Endothelial cell of umbilical vein (primary cell): ENCODE measurements at regions not wholly inside any gene's neighbourhood (a gene's known extent, or its start where the extent isn't known, plus 50 kb on each side); places are given as distances from the start of the nearest gene placed in this dataset.

ENCODE experiments used
- BruUV-seq: library from RNA; stranded (reverse); fragments of 400-500 nt; replicated peaks from 2 replicates; lab custom pipeline; 2021; lab: Mats Ljungman, UMichigan
- CTCF ChIA-PET: fragments of 300-600, 350-600 bp; sonication (Branson Sonifier 250); formaldehyde crosslinking; loops from one replicate; lab custom pipeline; 2021; ENCODE audit warnings: antibody characterized with exemption, inconsistent platforms; lab: Charles Lee
- POLR2A ChIA-PET: fragments of 300-600, 350-600 bp; sonication (Branson Sonifier 250); formaldehyde crosslinking; loops from one replicate; lab custom pipeline; 2021; ENCODE audit warnings: antibody characterized with exemption, inconsistent platforms; lab: Charles Lee
- DNase-seq: peaks from one replicate; pipeline ENCODE4 v3.0.0-alpha.2; 2011; ENCODE audit warnings: low read depth, low spot score
- FAIRE-seq: peaks from 2 replicates; lab custom pipeline; 2011; peaks lifted over from hg19 to GRCh38; lab: Jason Lieb, UNC
- H2AFZ ChIP-seq: 2 replicates; pipeline ENCODE4 v1.6.0; 2012; ENCODE audit warnings: low read depth, low read length, control low read depth, inconsistent platforms
- H3K27ac ChIP-seq: 2 replicates; pipeline ENCODE4 v1.5.1; 2011; ENCODE audit warnings: low read depth, mild to moderate bottlenecking, control low read depth, low read length, moderate library complexity; ENCODE audit not compliant: insufficient read depth
- H3K27me3 ChIP-seq, 2 experiments: 2 replicates each; pipeline versions ENCODE4 v1.6.0 to v1.6.1; 2011; ENCODE audit warnings: low read length in 2 of 2, mixed read lengths in 1 of 2; ENCODE audit not compliant: control insufficient read depth in 2 of 2, insufficient read depth in 2 of 2
- H3K36me3 ChIP-seq, 2 experiments: 2 replicates in 1 of 2; 3 replicates in 1 of 2; pipeline ENCODE4 v1.5.1; 2011; ENCODE audit warnings: low read length in 2 of 2, mild to moderate bottlenecking in 1 of 2, moderate library complexity in 1 of 2; ENCODE audit not compliant: control insufficient read depth in 2 of 2, insufficient read depth in 2 of 2; ENCODE audit errors: extremely low read depth in 1 of 2
- H3K4me1 ChIP-seq: 3 replicates; pipeline ENCODE4 v1.5.1; 2011; ENCODE audit warnings: mild to moderate bottlenecking, low read length; ENCODE audit not compliant: control insufficient read depth, insufficient read depth; ENCODE audit errors: extremely low read depth
- H3K4me2 ChIP-seq: 2 replicates; pipeline ENCODE4 v1.6.1; 2011; ENCODE audit warnings: low read length, control low read depth, mixed read lengths; ENCODE audit not compliant: insufficient read depth
- H3K4me3 ChIP-seq, 3 experiments: fragments of 200-600 bp in 1 of 3; sonication (generic), shearing (Covaris generic) in 1 of 3; replicated peaks in 1 of 3; 2 replicates each; pipeline ENCODE4 v1.5.1; 2011 to 2016; ENCODE audit warnings: control low read depth in 3 of 3, low read length in 3 of 3, mild to moderate bottlenecking in 2 of 3, inconsistent platforms in 1 of 3, low read depth in 1 of 3, moderate library complexity in 1 of 3; ENCODE audit not compliant: insufficient read depth in 1 of 3
- H3K79me2 ChIP-seq: 2 replicates; pipeline ENCODE4 v1.6.0; 2012; ENCODE audit warnings: low read length, inconsistent platforms; ENCODE audit not compliant: control insufficient read depth, insufficient read depth
- H3K9ac ChIP-seq: replicated peaks from 2 replicates; pipeline ENCODE3; 2011; ENCODE audit warnings: low read length, control low read depth; ENCODE audit not compliant: insufficient read depth; ENCODE audit errors: extremely low read depth
- H3K9me1 ChIP-seq: replicated peaks from 3 replicates; pipeline ENCODE4 v1.6.0; 2011; ENCODE audit warnings: mild to moderate bottlenecking, low read length; ENCODE audit not compliant: control insufficient read depth, insufficient read depth; ENCODE audit errors: extremely low read depth
- H3K9me3 ChIP-seq: replicated peaks from 2 replicates; pipeline ENCODE4 v1.5.1; 2012; ENCODE audit warnings: low read length, inconsistent platforms; ENCODE audit not compliant: control insufficient read depth, insufficient read depth
- H4K20me1 ChIP-seq: replicated peaks from 2 replicates; pipeline ENCODE3; 2011; ENCODE audit warnings: mild to moderate bottlenecking, low read length; ENCODE audit not compliant: control insufficient read depth, insufficient read depth; ENCODE audit errors: extremely low read depth
- CTCF ChIP-seq, 2 donors: IDR thresholded peaks; 1 replicate in 1 of 2; 2 replicates in 1 of 2; pipeline ENCODE4 v1.5.1; 2011; ENCODE audit warnings: low read length in 2 of 2, mild to moderate bottlenecking in 2 of 2, moderate library complexity in 2 of 2, control low read depth in 1 of 2, inconsistent platforms in 1 of 2, low read depth in 1 of 2; ENCODE audit not compliant: insufficient read depth in 1 of 2; ENCODE audit errors: extremely low read depth in 1 of 2
- EZH2 ChIP-seq: IDR thresholded peaks from 2 replicates; pipeline ENCODE4 v1.6.1; 2012; ENCODE audit warnings: borderline replicate concordance, low read depth, mild to moderate bottlenecking, moderate library complexity, low read length, inconsistent platforms; ENCODE audit not compliant: severe bottlenecking
- FOS ChIP-seq: IDR thresholded peaks from 2 replicates; pipeline ENCODE4 v1.6.1; 2011; ENCODE audit warnings: mild to moderate bottlenecking, low read length, moderate library complexity, borderline replicate concordance; ENCODE audit not compliant: insufficient read depth
- GATA2 ChIP-seq: IDR thresholded peaks from 2 replicates; pipeline ENCODE4 v1.7.0; 2011; ENCODE audit warnings: low read depth, mild to moderate bottlenecking, moderate library complexity, mixed read lengths, low read length; ENCODE audit not compliant: insufficient read length, insufficient read depth
- JUN ChIP-seq: IDR thresholded peaks from 2 replicates; pipeline ENCODE4 v1.6.1; 2011; ENCODE audit warnings: borderline replicate concordance, low read depth; ENCODE audit not compliant: insufficient read length, insufficient read depth
- MAX ChIP-seq: IDR thresholded peaks from 2 replicates; pipeline ENCODE4 v1.6.1; 2011; ENCODE audit not compliant: insufficient read depth, insufficient read length
- MYC ChIP-seq: IDR thresholded peaks from one replicate; pipeline ENCODE4 v1.6.1; 2011; ENCODE audit warnings: mild to moderate bottlenecking, low read depth, low read length
- POLR2A ChIP-seq: IDR thresholded peaks from 2 replicates; pipeline ENCODE4 v1.6.1; 2012; ENCODE audit warnings: low read depth, mild to moderate bottlenecking, control low read depth, low read length
- dilution Hi-C: fragments of 300-500 bp; cut with MboI; formaldehyde crosslinking; loops from one replicate; pipeline ENCODE4 v1.15.0; 2019; ENCODE audit warnings: low sequenced_read_pairs; ENCODE audit not compliant: extremely low pct_ligation_motif_present
- intact Hi-C: fragments of 100-400 bp; cut with micrococcal nuclease; formaldehyde crosslinking; loops from one replicate; pipeline ENCODE4 v1.10.0; 2022

GRCh38 chr3:159858650-159859049 is 130.0 kb upstream of the IL12A start:
- Histone ChIP-seq H3K4me3 (no peak overlapping the region), H3K9me3 (no peaks in the 10 kb centered on the region), H3K9ac (no peak overlapping the region), H3K9me1 (no peaks in the 10 kb centered on the region), H3K36me3 (no peaks in the 10 kb centered on the region), H4K20me1 (no peaks in the 10 kb centered on the region), H3K4me2 (no peak overlapping the region), H2AFZ (no peak overlapping the region), H3K27ac (no peak overlapping the region), H3K4me1 (peaks cover 80% of the 10 kb centered on the region), H3K27me3 (no peaks in the 10 kb centered on the region), H3K79me2 (peaks cover 65% of the 10 kb centered on the region)
- no TSS peak for BruUV-seq
- dilution Hi-C loops (no loop called here), intact Hi-C loops (loop anchor here (10.0 kb wide), 1 partner anchor 546 kb away; no protein-coding TSS in a partner anchor)
- no peak for FAIRE-seq
- ChIA-PET CTCF (interaction anchor here (1.0 to 9.7 kb wide), 2 partner anchors 25 to 53 kb away, joined by 3 to 74 read pairs; no protein-coding TSS in a partner anchor), POLR2A (interaction anchor here (1.3 kb wide), 1 partner anchor 14 kb away, joined by 3 read pairs; no protein-coding TSS in a partner anchor)
- TF ChIP-seq FOS (no peak), EZH2 (no peak), GATA2 (no peak), MAX (no peak)
- no peak for DNase-seq

- DNase-seq (no peak), FAIRE-seq (no peak)
- H3K4me3 ChIP-seq: no peak overlapping the region
- peaks cover 73% of the 10 kb centered on the region for H3K4me1 ChIP-seq
- H3K36me3 ChIP-seq: no peaks in the 10 kb centered on the region
- no peaks in the 10 kb centered on the region for H3K9me3 ChIP-seq
- TF ChIP-seq POLR2A: peak; percentile 5
- TF ChIP-seq CTCF (IDR thresholded peaks at IDR 0.05; ENCODE audit: extremely low read depth in 1 of 2, insufficient read depth in 1 of 2, low read depth in 1 of 2, low read length in 2 of 2): no peak
- TF ChIP-seq JUN: no peak
- no peak for TF ChIP-seq FOS
- no peak for TF ChIP-seq MYC
- H2AFZ ChIP-seq: no peak overlapping the region
- POLR2A ChIA-PET: interaction anchor here (0.6 to 1.3 kb wide), 2 partner anchors 8 to 13 kb away, joined by 3 read pairs; no protein-coding TSS in a partner anchor
- H3K9ac ChIP-seq: no peak overlapping the region
- no peak overlapping the region for H3K4me2 ChIP-seq
- H3K79me2 ChIP-seq: peaks cover 69% of the 10 kb centered on the region
- H3K9me1 ChIP-seq: no peaks in the 10 kb centered on the region
- intact Hi-C loops (loop anchor here (10.0 kb wide), 1 partner anchor 545 kb away; no protein-coding TSS in a partner anchor), dilution Hi-C loops (no loop called here)
- BruUV-seq: no TSS peak
- CTCF ChIA-PET: interaction anchor here (1.6 to 9.7 kb wide), 2 partner anchors 24 to 31 kb away, joined by 5 to 74 read pairs; no protein-coding TSS in a partner anchor
- H4K20me1 ChIP-seq: no peaks in the 10 kb centered on the region
- no peaks in the 10 kb centered on the region for H3K27me3 ChIP-seq
- H3K27ac ChIP-seq: no peak overlapping the region
Measured at GRCh38 chr3:159859424-159859823, 129.2 kb upstream of the IL12A start.
